GM19240 (cell line): ENCODE measurements at regions not wholly inside any gene's neighbourhood (a gene's known extent, or its start where the extent isn't known, plus 50 kb on each side); places are given as distances from the start of the nearest gene placed in this dataset.
"Not testable (repeated sequence)": the region's sequence is repeated elsewhere in the genome, so short reads cannot be mapped to it uniquely, and the experiment has no call there.

Experiments
- DNase-seq: peaks from one replicate; pipeline ENCODE4 v3.0.0; 2011; ENCODE audit warnings: low spot score; ENCODE audit not compliant: insufficient read length

GRCh38 chr18:39347701-39348100, 1782.1 kb upstream of the CELF4 start:
- no peak for DNase-seq

GRCh38 chr18:39346916-39347315, 1781.3 kb upstream of the CELF4 start:
- no peak for DNase-seq

GRCh38 chr18:39345321-39345720, 1779.7 kb upstream of the CELF4 start:
- no peak for DNase-seq

DNA sequence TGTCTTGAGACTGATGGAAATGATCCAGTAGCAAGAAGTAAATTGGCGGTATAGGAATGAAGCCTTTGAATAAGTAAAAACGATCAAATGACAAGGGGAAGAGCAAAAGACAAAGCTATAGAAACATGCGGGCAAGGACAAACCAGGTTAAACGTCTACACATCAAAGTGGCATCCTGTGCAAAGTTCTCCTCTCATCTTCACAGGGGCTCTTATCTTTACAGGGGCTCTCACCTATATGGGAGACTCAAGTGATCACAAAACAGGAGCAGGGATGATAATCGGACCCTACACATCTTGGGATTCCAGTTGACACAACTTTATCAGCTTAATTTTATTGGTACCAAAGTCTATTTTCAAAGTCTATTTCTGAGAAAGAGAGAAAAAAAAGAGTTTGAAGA, 1778.9 kb upstream of the CELF4 start:
- DNase-seq, result no peak

DNA sequence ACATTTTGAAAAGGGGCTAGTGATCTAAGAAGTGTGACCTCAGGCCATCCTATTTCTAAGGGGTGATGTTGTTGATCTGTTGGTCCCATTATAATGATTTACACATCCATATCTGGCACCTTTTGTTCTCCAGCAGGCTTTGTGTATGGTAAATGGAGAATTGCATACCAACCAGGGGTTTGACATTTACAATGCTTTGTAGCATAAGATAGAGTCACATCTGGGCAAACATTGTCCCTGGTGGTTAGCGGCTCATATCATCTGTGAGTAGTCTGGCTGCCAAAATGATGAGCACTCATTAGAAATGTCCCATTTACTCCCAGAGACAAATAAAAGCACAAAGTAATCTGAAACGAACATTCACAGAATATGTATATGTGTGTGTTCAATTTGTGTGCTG, 1775.5 kb upstream of the CELF4 start:
- no peak for DNase-seq

- no peak for DNase-seq
Measured at GRCh38 chr18:39340418-39340817, 1774.8 kb upstream of the CELF4 start.

DNA sequence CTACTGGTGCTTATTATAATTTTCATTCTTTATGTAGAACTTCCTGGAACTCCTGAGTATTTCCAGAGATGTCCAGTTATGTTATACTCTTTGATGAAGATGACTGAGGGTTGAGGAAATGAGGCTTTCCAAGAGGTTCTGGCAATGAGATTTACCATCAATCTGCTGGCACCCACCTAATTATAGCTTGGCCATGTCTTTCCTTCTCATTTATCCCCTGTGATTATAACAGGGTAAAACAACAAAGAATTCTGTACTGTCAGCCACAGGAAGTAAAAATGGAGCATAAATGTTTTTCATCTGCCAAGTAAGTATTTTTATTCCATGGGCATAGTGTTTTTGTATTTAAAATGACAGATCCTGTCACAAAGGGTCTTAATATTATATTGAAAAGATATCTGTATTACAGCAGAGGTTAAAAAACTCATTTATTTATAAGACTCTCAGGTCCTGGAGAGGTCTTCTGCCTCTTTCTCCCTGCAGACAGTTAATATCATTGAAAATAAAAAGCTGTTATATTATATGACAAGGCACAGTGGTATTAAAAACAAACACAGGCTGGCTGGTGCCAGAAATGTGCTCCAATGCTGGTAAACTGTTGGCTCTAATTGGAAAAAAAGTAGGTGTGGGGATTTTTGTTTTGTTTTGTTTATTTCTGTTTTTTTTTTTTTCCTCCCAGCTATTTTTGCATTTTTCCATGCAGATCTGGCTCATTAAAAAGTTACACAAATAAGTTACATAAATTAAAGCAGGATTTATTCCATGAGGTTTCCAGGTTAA, 1764.1 kb upstream of the CELF4 start:
- DNase-seq, result no peak

DNA sequence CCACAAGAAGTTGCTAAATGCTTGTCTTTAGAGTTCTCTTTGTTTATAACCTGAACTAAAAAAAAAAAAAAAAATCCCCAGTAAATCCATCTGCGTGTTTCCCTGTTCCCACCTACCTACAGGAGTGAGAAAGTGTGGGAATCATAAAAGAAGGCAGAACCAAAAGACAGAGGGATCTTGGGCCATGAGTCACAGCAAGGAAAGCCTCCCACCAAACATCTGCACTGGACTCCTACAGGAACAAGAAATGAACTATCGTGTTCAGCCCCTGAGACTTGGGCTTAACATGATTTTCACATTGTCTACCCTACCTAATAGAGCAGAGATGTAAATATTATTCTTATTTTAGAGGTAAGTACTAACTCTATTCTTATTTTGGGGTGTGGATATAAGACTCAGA, 1761.2 kb upstream of the CELF4 start:
- no peak for DNase-seq

DNA sequence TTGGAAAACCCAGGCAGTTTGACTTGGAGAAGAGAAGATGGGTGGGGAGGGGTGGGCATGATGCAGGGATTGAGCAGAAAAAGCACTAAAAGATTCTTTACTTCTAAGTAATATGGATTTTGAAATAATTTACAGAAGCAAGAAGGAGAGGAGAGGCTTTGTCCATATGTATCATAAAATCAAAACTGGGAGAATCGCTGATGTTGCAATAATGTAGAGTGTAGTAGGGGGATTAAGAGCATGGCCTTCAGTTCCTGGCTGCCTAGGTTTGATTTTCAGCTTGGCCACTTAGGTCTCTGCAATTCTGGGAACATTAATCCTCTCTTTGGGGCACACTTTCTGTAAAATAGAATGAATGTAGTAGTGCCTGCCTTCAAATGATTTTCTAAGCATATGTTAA, 1760.4 kb upstream of the CELF4 start:
- DNase-seq, result no peak

DNA sequence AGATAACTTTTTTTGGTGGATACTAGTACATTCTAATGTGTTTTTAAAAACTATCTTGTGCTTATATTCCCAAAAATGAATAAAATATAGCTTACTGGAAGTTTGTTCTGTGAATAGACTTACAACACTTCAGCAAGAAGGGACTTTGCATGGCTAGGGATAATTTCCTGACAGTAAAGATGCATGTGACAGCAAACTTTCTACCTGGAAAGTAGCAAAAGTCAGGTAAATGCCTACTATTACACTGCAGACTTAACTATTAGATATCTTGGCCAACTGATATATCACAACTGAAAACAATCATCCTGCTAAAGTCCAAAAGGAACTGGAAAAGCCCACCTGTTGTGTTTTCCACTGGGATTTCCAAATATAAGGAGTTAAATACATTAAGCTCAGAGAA, 1753.5 kb upstream of the CELF4 start:
- DNase-seq, result no peak

GRCh38 chr18:39318462-39318861, 1752.9 kb upstream of the CELF4 start:
- DNase-seq, result no peak

DNA sequence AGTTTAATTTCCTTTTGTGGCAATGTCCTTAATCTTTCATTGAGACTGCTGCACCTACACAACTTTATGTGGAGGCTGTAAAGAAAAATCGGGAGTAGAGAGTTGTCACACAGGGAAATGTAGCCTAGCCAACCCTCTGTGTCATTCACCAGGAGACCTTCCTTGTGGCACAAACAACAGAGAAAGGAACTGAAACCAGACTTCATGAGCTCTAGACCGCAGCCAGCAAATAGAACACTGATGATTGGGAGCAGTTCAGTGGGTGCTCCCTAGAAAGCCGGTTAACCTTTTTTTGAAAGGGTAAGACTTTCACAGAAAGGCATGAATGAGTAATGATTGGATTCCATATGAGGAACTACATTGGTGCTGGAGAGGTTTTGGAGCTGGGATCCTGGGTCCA, 1752.4 kb upstream of the CELF4 start:
- no peak for DNase-seq

DNA sequence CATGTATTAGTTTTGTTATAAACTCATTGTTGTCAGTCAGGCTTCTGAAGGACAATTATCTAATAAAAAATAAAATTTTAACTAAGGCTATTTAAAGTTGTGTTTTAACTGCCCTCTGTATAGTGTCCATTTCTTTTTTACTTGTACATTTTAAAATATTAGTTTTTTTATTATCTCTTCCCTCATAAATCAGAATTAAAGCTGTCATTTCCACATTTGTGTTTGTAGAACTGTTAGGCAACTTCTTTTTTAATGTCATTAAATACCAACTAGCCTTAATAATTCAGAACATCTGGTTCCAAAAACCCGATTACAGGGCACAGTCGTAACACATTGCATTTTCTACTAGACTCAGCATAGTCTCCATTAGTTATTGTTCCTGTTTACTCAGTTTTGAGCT, 1749.0 kb upstream of the CELF4 start:
- no peak for DNase-seq

- DNase-seq, result no peak
Measured at GRCh38 chr18:39313992-39314391, 1748.4 kb upstream of the CELF4 start.

GRCh38 chr18:39311111-39311712, 1745.6 kb upstream of the CELF4 start:
- no peak for DNase-seq

DNA sequence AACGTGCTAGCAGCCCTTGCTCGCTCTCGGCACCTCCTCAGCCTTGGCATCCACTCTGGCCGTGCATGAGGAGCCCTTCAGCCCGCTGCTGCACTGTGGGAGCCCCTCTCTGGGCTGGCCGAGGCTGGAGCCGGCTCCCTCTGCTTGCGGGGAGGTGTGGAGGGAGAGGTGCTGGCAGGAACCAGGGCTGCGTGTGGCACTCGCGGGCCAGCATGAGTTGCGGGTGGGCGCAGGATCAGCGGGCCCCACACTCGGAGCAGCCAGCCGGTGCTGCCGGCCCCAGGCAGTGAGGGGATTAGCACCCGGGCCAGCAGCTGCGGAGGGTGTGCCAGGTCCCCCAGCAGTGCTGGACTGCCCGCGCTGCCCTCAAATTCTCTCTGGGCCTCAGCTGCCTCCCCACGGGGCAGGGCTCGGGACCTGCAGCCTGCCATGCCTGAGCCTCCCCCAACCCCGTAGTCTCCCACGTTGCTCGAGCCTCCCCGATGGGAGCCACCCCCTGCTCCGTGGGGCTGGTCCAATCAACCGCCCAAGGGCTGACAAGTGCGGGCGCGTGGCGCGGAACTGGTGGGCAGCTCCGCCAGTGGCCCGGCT, 1743.4 kb upstream of the CELF4 start:
- DNase-seq, result not testable (repeated sequence)

DNA sequence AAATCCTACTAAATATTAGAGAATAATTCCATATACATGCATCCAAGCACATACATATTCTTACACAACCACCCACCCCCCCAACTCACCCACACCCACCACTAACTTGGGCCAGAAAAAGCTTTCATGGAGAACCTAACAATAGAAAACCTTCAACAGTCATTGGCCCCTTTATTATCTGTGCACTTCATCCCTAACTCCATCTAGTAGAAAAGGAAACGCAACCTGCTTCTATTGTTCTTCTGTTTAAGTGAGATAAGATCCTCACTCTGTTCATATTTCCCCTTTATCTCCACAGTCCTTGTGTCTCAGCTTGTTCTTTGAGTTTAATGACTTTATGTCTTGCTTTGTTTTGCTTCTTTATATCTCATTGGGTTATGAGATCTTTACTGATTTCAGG, 1740.2 kb upstream of the CELF4 start:
- DNase-seq, result no peak

DNA sequence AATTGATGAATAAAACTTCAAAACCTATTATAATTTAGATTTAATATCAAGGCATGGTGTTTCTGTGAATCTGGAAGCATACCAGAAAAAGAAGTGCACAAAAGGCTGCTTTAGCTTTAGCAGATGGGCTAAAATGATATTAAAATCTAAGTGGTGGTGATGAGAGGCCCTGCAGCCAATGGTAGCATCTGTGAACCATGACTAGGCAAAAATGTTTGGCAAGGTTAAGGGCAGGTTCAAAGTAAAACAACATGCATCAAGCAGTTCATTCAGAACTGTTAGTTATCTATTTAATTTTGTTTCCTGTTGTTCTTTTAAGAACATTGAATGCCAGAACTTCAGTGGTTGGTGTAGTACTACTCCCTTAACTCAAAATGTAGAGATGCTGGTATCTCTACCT, 1736.9 kb upstream of the CELF4 start:
- DNase-seq, result no peak

GRCh38 chr18:39299152-39299551, 1733.6 kb upstream of the CELF4 start:
- no peak for DNase-seq

GRCh38 chr18:39297225-39297624, 1731.6 kb upstream of the CELF4 start:
- DNase-seq, result no peak

DNA sequence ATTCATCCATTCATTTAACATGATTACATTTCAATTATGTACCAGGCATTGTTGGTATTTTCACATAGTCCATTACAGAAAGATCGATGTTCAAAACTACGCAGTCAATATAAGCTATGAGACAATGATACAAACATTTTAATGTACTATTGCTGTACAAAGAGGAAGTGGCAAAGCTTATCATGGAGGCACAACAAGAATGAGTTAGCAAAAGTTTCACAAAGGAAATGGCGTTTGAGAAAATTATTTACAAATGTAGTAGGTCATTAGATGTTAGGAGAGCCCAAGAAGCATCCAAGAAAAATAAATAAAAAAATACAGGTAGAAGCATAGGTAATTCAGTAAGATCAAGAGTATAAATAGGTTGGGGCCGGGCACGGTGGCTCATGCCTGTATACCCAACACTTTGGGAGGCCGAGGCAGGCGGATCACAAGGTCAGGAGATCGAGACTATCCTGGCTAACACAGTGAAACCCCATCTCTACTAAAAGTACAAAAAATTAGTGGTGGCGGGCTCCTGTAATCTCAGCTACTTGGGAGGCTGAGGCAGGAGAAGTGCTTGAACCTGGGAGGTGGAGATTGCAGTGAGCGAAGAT, 1730.8 kb upstream of the CELF4 start:
- no peak for DNase-seq

DNA sequence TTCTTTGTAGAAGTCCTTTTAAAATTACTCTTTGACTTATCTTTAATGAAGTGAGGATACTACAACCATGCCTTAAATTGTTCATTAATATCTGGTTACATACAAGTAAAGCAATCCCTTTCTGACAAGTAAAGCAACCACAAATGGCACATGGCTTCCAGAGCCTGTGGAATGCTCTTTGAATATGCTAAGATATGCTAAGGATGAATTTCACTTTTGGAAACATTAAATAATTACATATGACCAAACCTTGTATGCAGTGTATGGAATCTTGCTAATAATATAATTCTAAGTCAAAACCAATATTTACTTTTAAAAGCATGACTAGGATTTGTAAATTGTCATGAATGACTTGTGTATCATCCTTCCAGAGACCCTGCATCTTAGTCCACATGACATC, 1711.2 kb upstream of the CELF4 start:
- DNase-seq, result no peak

- DNase-seq, result no peak
Measured at GRCh38 chr18:39274535-39274934, 1708.9 kb upstream of the CELF4 start.
